ENCODE measurements at regions not wholly inside any gene's neighbourhood (a gene's known extent, or its start where the extent isn't known, plus 50 kb on each side); places are given as distances from the start of the nearest gene placed in this dataset.

DNA sequence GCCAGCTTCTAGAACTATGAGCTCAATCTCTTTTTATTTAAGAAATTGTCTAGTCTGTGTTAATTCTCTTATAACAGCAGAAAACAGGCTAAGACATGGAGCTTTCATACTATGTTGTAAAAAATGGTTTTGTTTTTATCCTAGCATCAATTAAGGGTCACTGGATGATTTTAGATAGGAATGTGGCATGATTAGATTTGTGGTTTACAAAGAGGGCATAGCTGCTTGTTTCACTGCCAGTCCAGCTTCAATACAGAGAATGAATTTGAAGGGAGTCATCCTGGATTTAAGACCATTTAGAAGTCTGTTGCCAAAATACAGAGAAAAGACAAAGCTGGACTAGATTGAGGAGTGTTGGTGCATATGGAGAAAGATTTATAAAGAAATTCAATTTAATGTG lies 532.6 kb upstream of the CCDC54 start (continued):
- TF ChIP-seq, protein P1, sequence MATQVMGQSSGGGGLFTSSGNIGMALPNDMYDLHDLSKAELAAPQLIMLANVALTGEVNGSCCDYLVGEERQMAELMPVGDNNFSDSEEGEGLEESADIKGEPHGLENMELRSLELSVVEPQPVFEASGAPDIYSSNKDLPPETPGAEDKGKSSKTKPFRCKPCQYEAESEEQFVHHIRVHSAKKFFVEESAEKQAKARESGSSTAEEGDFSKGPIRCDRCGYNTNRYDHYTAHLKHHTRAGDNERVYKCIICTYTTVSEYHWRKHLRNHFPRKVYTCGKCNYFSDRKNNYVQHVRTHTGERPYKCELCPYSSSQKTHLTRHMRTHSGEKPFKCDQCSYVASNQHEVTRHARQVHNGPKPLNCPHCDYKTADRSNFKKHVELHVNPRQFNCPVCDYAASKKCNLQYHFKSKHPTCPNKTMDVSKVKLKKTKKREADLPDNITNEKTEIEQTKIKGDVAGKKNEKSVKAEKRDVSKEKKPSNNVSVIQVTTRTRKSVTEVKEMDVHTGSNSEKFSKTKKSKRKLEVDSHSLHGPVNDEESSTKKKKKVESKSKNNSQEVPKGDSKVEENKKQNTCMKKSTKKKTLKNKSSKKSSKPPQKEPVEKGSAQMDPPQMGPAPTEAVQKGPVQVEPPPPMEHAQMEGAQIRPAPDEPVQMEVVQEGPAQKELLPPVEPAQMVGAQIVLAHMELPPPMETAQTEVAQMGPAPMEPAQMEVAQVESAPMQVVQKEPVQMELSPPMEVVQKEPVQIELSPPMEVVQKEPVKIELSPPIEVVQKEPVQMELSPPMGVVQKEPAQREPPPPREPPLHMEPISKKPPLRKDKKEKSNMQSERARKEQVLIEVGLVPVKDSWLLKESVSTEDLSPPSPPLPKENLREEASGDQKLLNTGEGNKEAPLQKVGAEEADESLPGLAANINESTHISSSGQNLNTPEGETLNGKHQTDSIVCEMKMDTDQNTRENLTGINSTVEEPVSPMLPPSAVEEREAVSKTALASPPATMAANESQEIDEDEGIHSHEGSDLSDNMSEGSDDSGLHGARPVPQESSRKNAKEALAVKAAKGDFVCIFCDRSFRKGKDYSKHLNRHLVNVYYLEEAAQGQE (IDR thresholded peaks at IDR 0.05; ENCODE audit: unreplicated experiment) = no peak
- TF ChIP-seq, protein P2, sequence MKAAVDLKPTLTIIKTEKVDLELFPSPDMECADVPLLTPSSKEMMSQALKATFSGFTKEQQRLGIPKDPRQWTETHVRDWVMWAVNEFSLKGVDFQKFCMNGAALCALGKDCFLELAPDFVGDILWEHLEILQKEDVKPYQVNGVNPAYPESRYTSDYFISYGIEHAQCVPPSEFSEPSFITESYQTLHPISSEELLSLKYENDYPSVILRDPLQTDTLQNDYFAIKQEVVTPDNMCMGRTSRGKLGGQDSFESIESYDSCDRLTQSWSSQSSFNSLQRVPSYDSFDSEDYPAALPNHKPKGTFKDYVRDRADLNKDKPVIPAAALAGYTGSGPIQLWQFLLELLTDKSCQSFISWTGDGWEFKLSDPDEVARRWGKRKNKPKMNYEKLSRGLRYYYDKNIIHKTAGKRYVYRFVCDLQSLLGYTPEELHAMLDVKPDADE (IDR thresholded peaks at IDR 0.05) = no peak

DNA sequence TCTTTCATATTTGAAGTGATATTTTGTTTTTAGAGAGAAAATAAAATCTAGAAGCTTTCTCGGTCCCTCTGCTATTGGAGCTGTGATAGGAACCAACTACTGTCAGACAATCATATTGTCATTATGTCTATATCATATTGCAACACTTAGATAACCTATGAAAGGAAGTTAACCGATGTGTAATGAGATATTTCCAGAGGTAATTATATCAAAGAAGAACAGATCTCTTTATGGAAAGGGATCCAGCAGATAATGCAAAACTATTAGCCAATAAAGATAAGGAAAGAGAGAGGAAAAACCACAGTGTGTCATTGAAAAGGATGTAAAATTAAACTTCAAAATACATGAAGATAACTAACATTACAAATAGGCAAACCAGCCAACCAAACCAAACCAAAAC lies 529.1 kb upstream of the CCDC54 start:
- Mint-ChIP-seq H3K4me3 (no peak overlapping the region), H3K27ac (no peak overlapping the region), H3K9me3 (no peaks in the 10 kb centered on the region), H3K36me3 (ENCODE audit: low read depth) (peaks cover 16% of the 10 kb centered on the region), H3K4me1 (peaks cover 4% of the 10 kb centered on the region; the same call in 1 of the 3 replicates), H3K27me3 (ENCODE audit: insufficient read depth, low read depth, poor library complexity) (no peaks in the 10 kb centered on the region)
- Histone ChIP-seq H3K36me3 (ENCODE audit: insufficient read depth) (no peaks in the 10 kb centered on the region), H3K27ac (ENCODE audit: low read depth) (no peak overlapping the region), H3K4me1 (ENCODE audit: insufficient read depth) (peaks cover 3% of the 10 kb centered on the region), H3K4me2 (no peak overlapping the region), H2AFZ (no peak overlapping the region), H4K20me1 (replicated peaks; ENCODE audit: insufficient read depth) (no peaks in the 10 kb centered on the region), H3K9me2 (ENCODE audit: insufficient read depth) (no peaks in the 10 kb centered on the region), H3K79me2 (replicated peaks; ENCODE audit: insufficient read depth) (no peaks in the 10 kb centered on the region), H3K27me3 (ENCODE audit: insufficient read depth) (no peaks in the 10 kb centered on the region), H3K4me3 (no peak overlapping the region), H3F3A (replicated peaks; ENCODE audit: low read depth) (no peaks in the 10 kb centered on the region)
- ATAC-seq = no peak
- no peak for DNase-seq (ENCODE audit: low spot score)
- TF ChIP-seq ZNF331 (CRISPR knock-in tag; IDR thresholded peaks at IDR 0.05; ENCODE audit: low read depth) = no peak
- TF ChIP-seq, protein P3, sequence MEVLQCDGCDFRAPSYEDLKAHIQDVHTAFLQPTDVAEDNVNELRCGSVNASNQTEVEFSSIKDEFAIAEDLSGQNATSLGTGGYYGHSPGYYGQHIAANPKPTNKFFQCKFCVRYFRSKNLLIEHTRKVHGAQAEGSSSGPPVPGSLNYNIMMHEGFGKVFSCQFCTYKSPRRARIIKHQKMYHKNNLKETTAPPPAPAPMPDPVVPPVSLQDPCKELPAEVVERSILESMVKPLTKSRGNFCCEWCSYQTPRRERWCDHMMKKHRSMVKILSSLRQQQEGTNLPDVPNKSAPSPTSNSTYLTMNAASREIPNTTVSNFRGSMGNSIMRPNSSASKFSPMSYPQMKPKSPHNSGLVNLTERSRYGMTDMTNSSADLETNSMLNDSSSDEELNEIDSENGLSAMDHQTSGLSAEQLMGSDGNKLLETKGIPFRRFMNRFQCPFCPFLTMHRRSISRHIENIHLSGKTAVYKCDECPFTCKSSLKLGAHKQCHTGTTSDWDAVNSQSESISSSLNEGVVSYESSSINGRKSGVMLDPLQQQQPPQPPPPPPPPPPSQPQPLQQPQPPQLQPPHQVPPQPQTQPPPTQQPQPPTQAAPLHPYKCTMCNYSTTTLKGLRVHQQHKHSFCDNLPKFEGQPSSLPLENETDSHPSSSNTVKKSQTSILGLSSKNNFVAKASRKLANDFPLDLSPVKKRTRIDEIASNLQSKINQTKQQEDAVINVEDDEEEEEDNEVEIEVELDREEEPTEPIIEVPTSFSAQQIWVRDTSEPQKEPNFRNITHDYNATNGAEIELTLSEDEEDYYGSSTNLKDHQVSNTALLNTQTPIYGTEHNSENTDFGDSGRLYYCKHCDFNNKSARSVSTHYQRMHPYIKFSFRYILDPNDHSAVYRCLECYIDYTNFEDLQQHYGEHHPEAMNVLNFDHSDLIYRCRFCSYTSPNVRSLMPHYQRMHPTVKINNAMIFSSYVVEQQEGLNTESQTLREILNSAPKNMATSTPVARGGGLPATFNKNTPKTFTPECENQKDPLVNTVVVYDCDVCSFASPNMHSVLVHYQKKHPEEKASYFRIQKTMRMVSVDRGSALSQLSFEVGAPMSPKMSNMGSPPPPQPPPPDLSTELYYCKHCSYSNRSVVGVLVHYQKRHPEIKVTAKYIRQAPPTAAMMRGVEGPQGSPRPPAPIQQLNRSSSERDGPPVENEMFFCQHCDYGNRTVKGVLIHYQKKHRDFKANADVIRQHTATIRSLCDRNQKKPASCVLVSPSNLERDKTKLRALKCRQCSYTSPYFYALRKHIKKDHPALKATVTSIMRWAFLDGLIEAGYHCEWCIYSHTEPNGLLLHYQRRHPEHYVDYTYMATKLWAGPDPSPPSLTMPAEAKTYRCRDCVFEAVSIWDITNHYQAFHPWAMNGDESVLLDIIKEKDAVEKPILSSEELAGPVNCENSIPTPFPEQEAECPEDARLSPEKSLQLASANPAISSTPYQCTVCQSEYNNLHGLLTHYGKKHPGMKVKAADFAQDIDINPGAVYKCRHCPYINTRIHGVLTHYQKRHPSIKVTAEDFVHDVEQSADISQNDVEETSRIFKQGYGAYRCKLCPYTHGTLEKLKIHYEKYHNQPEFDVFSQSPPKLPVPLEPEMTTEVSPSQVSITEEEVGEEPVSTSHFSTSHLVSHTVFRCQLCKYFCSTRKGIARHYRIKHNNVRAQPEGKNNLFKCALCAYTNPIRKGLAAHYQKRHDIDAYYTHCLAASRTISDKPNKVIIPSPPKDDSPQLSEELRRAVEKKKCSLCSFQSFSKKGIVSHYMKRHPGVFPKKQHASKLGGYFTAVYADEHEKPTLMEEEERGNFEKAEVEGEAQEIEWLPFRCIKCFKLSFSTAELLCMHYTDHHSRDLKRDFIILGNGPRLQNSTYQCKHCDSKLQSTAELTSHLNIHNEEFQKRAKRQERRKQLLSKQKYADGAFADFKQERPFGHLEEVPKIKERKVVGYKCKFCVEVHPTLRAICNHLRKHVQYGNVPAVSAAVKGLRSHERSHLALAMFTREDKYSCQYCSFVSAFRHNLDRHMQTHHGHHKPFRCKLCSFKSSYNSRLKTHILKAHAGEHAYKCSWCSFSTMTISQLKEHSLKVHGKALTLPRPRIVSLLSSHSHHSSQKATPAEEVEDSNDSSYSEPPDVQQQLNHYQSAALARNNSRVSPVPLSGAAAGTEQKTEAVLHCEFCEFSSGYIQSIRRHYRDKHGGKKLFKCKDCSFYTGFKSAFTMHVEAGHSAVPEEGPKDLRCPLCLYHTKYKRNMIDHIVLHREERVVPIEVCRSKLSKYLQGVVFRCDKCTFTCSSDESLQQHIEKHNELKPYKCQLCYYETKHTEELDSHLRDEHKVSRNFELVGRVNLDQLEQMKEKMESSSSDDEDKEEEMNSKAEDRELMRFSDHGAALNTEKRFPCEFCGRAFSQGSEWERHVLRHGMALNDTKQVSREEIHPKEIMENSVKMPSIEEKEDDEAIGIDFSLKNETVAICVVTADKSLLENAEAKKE (CRISPR knock-in tag; IDR thresholded peaks at IDR 0.05) = no peak
- TF ChIP-seq, protein P1 (IDR thresholded peaks at IDR 0.05; ENCODE audit: unreplicated experiment) = no peak
- TF ChIP-seq, protein P2 (IDR thresholded peaks at IDR 0.05) = no peak
- TF ChIP-seq, protein P4, sequence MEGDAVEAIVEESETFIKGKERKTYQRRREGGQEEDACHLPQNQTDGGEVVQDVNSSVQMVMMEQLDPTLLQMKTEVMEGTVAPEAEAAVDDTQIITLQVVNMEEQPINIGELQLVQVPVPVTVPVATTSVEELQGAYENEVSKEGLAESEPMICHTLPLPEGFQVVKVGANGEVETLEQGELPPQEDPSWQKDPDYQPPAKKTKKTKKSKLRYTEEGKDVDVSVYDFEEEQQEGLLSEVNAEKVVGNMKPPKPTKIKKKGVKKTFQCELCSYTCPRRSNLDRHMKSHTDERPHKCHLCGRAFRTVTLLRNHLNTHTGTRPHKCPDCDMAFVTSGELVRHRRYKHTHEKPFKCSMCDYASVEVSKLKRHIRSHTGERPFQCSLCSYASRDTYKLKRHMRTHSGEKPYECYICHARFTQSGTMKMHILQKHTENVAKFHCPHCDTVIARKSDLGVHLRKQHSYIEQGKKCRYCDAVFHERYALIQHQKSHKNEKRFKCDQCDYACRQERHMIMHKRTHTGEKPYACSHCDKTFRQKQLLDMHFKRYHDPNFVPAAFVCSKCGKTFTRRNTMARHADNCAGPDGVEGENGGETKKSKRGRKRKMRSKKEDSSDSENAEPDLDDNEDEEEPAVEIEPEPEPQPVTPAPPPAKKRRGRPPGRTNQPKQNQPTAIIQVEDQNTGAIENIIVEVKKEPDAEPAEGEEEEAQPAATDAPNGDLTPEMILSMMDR (conservative IDR thresholded peaks at IDR 0.05; ENCODE audit: low read depth in 2 of 2) = no peak
- TF ChIP-seq NANOG (IDR thresholded peaks at IDR 0.05; ENCODE audit: borderline replicate concordance) = no peak

Data from GM23338 (cell line).